ENCODE measurements at regions not wholly inside any gene's neighbourhood (a gene's known extent, or its start where the extent isn't known, plus 50 kb on each side); places are given as distances from the start of the nearest gene placed in this dataset.
"Not testable (repeated sequence)": the region's sequence is repeated elsewhere in the genome, so short reads cannot be mapped to it uniquely, and the experiment has no call there.

DNA sequence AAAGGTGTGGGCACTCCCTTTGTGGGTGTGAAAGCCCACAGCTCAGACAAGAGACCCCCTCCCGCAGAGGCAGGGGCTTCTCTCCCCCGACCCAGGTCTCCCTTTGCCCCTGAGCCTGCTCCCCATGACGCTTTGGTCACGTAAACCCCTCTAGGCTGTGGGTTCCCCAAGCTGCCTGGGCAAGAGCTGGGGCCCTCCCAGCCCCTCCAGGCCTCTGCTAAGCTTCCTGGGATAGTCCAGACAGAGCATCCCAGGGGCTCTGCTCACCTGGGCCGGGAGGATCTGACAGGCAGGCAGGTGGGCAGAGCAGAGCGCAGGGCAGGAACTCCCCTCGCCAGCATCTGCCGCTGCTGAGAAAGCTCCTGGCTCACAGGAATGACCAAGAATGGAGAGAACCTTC, 177.3 kb downstream of the BANP start:
- DNase-seq, result no peak

DNA sequence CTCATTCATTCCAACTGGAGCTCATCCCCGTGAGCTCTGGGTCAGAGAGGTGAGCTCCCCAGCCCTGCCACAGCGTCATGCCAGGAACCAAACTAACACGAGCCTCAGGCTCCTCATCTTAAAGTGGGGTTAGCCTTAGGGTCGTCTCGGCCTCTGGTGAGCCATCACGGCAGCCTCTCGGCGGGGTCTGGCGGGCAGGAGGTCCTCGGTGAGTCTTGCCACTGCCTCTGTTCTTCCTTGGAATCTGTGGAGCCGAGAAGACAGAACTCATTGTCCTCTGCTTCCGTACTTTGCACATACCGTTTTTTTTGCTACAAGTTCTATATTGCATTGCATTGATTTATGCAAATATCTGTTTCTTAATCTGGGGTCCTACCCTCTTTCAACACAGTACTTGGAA, 177.9 kb downstream of the BANP start:
- DNase-seq, result not testable (repeated sequence)

- DNase-seq, result no peak
These were observed 178.8 kb downstream of the BANP start for GRCh38 chr16:88130016-88130415.

DNA sequence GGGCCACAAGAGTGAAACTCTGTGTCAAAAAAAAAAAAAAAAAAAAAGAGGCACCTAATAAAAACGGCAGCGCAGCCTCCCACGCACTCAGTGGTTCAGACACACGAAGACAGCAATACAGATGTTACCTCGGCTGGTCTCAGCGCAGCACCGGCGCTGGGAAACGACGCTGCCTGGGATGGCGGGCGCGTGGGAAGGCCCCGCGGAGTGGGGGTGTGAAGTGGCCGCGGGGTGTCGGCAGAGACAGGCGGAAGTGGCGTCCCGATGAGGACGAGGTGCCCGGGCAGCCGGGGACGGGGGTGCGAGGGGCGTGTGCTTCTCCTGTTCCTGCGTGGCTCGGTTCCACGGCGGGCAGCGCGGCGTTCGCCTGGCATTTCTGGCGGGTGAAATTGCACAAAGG, 179.4 kb downstream of the BANP start:
- no peak for DNase-seq

- DNase-seq, result no peak
These were observed 180.0 kb downstream of the BANP start for GRCh38 chr16:88131256-88131655.

- no peak for DNase-seq
These were observed 180.7 kb downstream of the BANP start for GRCh38 chr16:88131966-88132365.

GRCh38 chr16:88132836-88133506, 181.7 kb downstream of the BANP start:
- DNase-seq, result peak; percentile 16

- no peak for DNase-seq
These were observed 182.2 kb downstream of the BANP start for GRCh38 chr16:88133507-88133843.

- DNase-seq, result not testable (repeated sequence)
These were observed 183.1 kb downstream of the BANP start for GRCh38 chr16:88134172-88134898.

GRCh38 chr16:88134899-88135682, 183.9 kb downstream of the BANP start:
- DNase-seq, result not testable (repeated sequence)

- not testable (repeated sequence) for DNase-seq
These were observed 185.0 kb downstream of the BANP start for GRCh38 chr16:88136211-88136713.

GRCh38 chr16:88136939-88137338, 185.7 kb downstream of the BANP start:
- DNase-seq, result not testable (repeated sequence)

GRCh38 chr16:88139141-88139540, 187.9 kb downstream of the BANP start:
- DNase-seq, result not testable (repeated sequence)

DNA sequence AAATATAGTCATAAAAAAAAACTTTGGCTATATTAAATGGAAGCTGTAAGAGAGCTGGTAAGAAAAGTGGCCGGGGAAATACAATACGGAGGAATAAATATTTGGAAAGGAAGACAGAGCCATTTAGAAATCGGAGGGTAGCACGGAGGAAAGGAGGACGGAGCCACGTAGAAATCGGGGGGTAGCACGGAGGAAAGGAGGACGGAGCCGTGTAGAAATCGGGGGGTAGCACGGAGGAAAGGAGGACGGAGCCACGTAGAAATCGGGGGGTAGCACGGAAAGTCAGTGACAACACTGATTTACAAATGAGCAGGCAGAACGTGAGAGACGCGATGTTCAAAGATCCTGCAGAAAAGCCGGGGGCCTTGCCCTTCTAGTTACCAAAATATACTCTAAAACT, 189.0 kb downstream of the BANP start:
- not testable (repeated sequence) for DNase-seq

DNA sequence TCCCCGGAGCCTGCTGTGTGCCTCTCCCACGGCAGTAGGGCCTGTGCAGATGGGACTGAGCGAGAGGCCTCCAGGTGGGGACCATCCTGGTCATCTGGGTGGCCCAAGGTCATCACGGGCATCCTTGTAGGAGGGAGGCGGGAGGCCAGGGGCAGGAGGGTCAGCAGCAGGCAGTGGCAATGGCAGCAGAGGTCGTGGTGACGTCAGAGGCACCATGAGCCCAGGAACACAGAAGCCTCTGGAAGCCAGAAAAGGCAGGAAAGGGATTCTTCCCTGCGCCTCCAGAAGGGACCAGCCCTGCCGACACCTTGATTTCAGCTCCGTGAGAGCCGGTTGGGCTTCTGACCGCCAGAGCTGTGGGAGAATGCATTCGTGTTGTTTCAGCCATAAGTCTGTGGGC, 190.3 kb downstream of the BANP start:
- DNase-seq, result no peak

DNA sequence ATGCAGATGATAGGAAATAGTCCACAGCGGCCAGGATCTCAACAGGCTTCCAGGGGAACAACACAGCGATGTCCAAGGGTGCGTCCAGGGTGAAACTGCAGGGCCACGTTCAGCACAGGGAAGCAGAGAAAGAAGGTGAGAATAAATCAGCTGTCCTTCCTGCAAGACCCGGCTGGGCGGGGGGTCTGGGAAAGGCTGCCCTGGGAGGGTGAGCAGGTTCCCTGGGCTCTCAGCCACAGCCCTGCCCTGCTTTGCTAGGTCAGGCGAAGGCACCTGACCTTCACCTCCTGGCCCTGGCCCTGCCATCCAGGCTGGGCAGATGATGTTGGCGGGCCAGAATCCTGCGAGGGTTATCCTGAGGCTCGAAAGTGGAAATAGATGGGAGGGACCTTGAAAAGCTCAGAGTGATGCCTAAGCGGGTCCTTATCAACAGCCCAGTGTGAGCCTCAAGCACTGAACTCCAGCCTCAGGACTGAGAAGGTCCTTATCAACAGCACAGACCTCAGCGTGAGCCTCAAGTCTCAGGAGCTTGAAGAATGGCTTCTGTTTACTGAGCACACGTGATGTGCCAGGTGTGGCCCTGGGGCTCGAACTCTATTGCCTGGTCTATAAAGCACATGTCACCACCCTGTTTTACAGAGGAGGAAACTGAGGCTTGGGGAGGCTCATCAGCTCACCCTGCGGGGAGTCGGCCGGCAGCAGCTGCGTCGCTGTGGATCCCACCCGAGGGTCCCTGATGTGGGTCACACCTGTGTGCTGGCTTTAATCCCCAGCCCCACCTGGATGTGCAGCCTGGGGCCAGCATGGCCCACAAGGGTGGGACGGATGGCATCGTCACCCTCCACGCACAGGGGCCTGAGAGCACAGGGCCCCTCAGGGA, 191.1 kb downstream of the BANP start:
- DNase-seq, result not testable (repeated sequence)

DNA sequence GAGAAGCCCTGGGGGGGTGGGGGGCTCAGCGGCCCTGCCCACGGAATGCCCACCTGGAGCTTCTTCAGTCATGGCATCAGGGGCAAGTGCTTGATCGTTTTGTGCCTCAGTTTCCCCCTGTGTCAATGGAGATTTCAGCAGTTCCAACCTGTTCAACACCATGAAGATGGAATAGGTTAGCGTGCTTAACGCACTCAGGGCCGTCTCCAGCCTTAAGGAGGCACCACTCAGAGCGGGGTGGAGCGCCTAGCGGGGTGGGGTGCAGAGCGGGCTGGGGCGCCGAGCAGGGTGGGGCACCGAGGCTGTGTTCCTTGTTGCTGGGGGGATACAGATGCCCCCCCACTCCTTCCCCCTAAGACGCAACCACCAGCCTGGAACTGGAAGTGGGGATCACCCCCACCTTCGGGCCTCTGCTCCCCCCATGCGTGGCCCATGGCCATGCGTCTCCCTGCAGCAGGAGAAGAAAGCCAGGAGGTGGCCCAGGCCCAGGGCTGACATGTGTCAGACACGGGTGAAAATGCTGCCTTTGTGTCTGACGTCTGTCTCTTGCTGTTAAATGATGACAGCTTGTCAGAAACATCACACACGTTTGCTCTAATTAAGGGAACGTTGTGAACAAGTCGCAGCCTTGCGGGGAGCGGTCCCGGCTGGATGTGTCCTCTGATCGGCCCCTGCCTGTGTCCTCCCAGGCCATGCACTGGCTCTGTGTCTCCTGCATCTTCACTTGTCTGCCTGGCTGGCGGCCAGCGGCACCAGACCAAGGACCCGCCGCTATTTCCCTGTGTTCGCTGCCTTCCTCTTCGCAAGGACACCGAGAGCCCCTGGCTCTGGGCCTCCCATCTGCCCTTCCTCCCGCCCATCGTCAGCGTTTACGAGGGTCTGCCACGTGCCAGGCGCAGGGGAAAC, 192.1 kb downstream of the BANP start:
- not testable (repeated sequence) for DNase-seq

DNA sequence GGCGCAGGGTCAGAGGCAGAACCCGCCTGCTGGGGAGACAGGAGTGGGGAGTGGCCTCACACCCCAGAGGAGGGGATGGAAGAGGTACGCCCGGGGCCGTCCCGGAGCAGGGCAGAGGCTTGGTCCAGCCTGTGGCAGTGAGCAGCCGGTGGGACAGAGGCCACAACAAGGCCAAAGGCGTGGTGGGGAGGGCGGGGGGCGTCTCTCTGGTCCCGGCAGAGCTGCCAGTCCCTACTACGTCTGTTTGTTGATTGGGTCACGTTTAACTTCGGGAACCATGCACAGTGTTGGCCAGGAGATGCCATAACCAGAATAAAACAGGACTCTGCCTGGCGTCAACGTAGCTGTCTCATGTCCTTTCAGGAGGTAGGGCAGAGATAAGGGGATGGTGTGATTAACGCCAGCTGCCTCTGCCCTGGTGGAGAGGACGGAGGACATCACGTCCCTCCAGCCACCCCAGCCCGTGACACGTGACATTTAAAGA, 192.8 kb downstream of the BANP start:
- DNase-seq, result no peak

DNA sequence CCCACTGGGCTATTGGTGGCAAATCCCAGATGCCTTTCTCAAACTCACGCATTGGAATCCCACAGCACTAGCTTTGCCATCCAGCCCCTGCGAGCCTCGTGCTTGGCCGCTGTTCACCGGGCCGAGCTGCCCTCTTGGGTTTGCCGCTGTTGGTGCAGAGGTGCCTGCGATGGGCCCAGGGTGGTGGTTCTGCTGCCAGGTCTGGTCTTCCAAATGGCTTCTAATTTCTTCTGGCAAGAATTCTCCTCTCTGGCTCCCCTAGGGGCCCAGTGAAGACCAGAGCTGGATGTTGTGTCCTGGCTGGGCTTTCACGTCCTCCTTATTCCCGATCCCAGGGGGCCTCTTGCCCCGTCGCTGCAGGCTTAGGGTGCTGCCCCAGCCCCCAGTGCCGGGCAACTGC, 194.1 kb downstream of the BANP start:
- not testable (repeated sequence) for DNase-seq

DNA sequence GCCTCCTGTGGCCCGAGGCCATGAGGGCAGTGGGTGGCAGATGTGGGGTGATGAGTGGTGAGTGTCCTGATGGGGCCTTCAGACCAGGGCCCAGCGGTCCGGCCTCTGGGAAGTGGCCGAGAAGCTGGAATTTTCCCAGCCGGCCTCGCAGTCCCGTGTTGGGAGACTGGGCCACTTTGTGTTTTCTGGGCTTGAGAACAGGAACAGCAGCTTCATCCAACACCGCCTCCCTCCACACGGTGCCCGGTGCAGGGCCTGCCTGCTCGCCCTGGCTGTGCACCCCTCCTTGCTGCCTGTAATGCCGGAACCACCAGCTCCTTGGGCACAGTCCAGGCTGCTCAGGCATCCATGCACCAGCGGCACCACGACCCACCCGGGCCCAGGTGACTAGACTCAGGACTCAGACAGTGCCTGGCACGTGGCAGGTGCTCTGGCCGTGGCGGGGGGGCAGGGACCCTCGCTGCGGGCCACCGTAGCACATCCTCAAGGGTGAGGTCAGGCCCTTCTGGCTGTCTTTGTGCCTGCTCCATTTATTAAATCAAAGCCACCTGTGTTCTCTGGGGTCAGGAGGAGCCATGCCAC, 194.7 kb downstream of the BANP start:
- not testable (repeated sequence) for DNase-seq

DNA sequence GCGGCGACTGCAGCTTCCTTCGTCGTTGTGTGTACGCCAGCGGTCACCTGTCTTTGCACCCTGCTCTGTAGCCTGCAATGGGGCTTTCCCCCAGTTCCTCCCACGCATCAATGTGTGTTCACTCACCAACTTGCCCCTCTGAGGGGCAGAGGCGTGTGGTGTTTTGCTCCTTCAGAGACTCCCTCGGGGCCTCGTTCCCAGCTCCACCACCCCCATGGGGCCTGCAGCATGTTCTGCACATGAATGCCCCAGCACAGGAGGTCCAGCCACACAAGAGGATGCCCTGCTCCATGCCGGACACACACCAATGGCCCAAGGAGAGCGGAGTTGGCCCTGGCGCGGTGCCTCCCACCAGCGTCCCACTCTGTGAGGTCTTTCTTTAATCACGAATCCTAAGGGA, 196.8 kb downstream of the BANP start:
- DNase-seq, result not testable (repeated sequence)
